ENCODE measurements at regions not wholly inside any gene's neighbourhood (a gene's known extent, or its start where the extent isn't known, plus 50 kb on each side); places are given as distances from the start of the nearest gene placed in this dataset.
"Not testable (repeated sequence)": the region's sequence is repeated elsewhere in the genome, so short reads cannot be mapped to it uniquely, and the experiment has no call there.

DNA sequence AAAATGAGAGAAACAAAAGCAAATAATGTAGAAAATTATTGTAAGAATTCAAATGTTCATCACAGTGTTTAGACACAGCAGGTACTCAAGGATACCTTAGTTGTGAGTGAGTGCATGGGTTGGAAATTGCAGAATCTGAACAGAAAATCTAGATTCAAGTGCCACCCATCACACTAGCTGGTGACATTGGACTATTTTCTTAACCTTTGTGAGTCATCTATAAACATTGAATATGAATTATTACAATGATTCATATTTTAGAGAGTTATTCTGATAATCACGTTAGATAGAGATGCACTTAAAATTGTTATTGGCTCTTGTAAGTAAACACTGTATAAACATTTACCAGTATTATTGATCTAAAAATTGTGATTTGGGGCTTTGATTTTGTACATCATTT is 1113.1 kb downstream of the STIM2 start:
- TF ChIP-seq, protein P1, sequence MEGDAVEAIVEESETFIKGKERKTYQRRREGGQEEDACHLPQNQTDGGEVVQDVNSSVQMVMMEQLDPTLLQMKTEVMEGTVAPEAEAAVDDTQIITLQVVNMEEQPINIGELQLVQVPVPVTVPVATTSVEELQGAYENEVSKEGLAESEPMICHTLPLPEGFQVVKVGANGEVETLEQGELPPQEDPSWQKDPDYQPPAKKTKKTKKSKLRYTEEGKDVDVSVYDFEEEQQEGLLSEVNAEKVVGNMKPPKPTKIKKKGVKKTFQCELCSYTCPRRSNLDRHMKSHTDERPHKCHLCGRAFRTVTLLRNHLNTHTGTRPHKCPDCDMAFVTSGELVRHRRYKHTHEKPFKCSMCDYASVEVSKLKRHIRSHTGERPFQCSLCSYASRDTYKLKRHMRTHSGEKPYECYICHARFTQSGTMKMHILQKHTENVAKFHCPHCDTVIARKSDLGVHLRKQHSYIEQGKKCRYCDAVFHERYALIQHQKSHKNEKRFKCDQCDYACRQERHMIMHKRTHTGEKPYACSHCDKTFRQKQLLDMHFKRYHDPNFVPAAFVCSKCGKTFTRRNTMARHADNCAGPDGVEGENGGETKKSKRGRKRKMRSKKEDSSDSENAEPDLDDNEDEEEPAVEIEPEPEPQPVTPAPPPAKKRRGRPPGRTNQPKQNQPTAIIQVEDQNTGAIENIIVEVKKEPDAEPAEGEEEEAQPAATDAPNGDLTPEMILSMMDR (IDR thresholded peaks at IDR 0.05), result no peak
- H3K4me1 ChIP-seq (ENCODE audit: low read depth), result no peaks in the 10 kb centered on the region
- H3K4me3 ChIP-seq, result no peak overlapping the region
- ATAC-seq, result no peak
- intact Hi-C loops (cut with DNase I, micrococcal nuclease), result no loop called here
- DNase-seq, result no peak
- H3K9me3 ChIP-seq, result no peaks in the 10 kb centered on the region
- H3K36me3 ChIP-seq (ENCODE audit: low read depth), result no peaks in the 10 kb centered on the region

DNA sequence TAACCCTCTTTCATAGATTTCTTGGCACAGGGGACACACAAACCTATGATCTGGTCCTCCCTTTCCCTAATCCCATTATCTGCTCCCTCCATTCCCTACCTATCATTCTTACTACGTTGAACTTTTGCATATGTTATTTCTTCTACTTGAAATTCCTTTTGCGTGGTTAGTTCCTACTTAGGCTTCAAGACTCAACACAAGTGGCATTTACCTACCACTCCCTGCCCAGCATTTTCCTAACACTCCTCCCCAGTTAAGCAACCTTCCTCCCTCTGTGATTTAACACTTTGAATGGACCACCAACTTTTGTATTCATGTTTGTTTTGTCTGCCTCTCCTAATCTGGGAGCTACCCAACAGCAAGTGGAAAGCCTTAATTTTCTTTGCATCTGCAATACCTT is 1113.7 kb downstream of the STIM2 start:
- intact Hi-C loops (cut with DNase I, micrococcal nuclease), result no loop called here
- Histone ChIP-seq H3K36me3 (ENCODE audit: low read depth) (no peaks in the 10 kb centered on the region), H3K4me3 (no peak overlapping the region), H3K4me1 (ENCODE audit: low read depth) (no peaks in the 10 kb centered on the region), H3K9me3 (no peaks in the 10 kb centered on the region)
- DNase-seq (no peak), ATAC-seq (no peak)
- TF ChIP-seq, protein P1 (IDR thresholded peaks at IDR 0.05), result no peak

DNA sequence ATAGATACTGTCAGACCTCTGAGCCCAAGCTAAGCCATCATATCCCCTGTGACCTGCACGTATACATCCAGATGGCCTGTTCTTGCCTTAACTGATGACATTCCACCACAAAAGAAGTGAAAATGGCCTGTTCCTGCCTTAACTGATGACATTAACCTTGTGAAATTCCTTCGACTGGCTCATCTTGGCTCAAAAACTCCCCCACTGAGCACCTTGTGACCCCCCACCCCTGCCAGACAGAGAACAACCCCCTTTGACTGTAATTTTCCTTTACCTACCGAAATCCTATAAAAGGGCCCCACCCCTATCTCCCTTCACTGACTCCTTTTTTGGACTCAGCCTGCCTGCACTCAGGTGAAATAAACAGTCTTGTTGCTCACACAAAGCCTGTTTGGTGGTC is 1114.2 kb downstream of the STIM2 start:
- H3K4me3 ChIP-seq; H3K36me3 ChIP-seq (ENCODE audit: low read depth); H3K4me1 ChIP-seq (ENCODE audit: low read depth); DNase-seq; H3K9me3 ChIP-seq; ATAC-seq; intact Hi-C loops (cut with DNase I, micrococcal nuclease): not testable (repeated sequence)

DNA sequence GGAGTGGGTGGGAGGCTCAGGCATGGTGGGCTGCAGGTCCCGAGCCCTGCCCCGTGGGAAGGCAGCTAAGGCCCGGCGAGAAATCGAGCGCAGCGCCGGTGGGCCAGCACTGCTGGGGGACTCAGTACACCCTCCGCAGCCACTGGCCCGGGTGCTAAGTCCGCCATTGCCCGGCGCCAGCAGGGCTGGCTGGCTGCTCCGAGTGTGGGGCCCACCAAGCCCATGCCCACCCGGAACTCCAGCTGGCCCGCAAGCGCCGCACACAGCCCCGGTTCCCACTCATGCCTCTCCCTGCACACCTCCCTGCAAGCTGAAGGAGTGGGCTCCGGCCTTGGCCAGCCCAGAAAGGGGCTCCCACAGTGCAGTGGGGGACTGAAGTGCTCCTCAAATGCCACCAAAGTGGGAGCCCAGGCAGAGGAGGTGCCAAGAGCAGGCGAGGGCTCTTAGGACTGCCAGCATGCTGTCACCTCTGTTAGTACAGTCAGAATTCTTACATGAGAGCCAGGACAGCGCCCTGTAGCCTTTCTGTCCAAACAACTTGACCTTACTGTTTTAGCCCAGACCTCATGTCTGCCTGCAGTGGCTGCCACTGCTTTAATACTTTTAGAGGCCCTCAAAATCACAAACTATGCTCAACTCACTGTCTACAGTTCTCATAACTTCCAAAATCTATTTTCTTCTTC is 1117.9 kb downstream of the STIM2 start:
- H3K36me3 ChIP-seq (ENCODE audit: low read depth); intact Hi-C loops (cut with DNase I, micrococcal nuclease); DNase-seq; ATAC-seq; H3K4me1 ChIP-seq (ENCODE audit: low read depth); H3K4me3 ChIP-seq; H3K9me3 ChIP-seq: not testable (repeated sequence)

DNA sequence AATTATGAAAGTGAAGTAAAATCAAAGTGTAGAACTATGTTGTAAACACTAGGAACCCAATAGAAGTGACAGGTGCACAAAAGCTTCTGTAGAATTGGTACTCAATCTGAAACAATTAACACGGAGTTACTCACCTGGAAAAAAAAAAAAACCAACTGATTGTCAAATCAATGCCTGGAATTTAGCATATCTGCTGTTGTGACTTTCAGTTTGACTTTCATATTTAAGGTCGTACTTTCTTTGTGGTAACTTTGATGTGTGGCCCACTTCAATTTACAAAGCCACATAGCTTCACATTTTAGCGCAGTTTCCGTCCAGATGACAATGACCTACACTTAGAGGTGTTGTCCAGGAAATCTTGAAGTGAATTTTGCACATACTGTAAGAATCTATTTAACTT is 1124.9 kb downstream of the STIM2 start:
- no peak for ATAC-seq
- no peak for DNase-seq
- Histone ChIP-seq H3K9me3 (peaks cover 2% of the 10 kb centered on the region), H3K4me3 (no peak overlapping the region), H3K4me1 (ENCODE audit: low read depth) (no peaks in the 10 kb centered on the region), H3K36me3 (ENCODE audit: low read depth) (no peaks in the 10 kb centered on the region)
- intact Hi-C loops (cut with DNase I, micrococcal nuclease), result no loop called here
- TF ChIP-seq, protein P1 (IDR thresholded peaks at IDR 0.05), result no peak

DNA sequence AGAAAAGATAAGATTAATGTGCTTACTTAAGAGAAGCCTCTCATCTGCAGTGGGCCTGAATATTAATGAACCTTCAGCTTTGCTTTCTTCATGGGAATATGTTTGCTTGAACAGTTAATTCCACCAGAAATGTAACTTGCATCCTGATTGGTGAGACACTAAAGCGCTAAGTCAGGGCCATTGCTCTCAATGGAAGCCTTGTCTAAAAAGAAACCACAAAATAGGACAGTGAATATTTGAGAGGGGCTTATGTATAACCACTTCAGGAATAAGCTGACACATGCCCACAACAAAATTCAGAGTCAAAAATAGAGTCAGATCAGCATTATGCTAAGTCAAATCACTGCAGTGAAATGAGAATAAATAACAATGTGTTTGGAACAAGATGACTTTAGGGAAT is 1125.8 kb downstream of the STIM2 start:
- no peak overlapping the region for H3K4me3 ChIP-seq
- no peaks in the 10 kb centered on the region for H3K36me3 ChIP-seq (ENCODE audit: low read depth)
- TF ChIP-seq, protein P1 (IDR thresholded peaks at IDR 0.05), result no peak
- intact Hi-C loops (cut with DNase I, micrococcal nuclease), result no loop called here
- ATAC-seq (no peak), DNase-seq (no peak)
- no peaks in the 10 kb centered on the region for H3K4me1 ChIP-seq (ENCODE audit: low read depth)
- H3K9me3 ChIP-seq, result peaks cover 2% of the 10 kb centered on the region

DNA sequence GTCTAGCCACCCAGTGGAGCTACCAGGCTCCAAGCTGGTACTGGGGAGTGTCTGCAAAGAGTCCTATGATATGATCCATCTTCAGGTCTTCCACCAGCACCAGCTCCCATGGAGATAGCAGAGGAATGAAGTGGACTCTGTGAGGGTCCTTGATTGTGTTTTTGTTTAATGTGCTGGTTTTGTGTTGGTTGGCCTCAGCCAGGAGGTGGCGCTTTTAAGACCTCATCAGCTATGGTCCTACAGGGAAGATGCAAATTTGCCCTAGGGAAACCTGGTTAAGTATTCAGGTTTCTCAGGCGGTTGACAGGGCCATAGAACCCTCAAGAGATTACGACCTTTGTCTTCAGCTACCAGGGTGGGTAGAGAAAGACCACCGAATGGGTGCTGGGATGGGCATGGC is 1141.1 kb downstream of the STIM2 start:
- no peak for ATAC-seq
- intact Hi-C loops (cut with DNase I, micrococcal nuclease), result no loop called here
- Histone ChIP-seq H3K4me1 (ENCODE audit: low read depth) (no peaks in the 10 kb centered on the region), H3K36me3 (ENCODE audit: low read depth) (no peaks in the 10 kb centered on the region), H3K4me3 (no peak overlapping the region), H3K9me3 (peaks cover 2% of the 10 kb centered on the region)
- DNase-seq, result no peak
- TF ChIP-seq, protein P1 (IDR thresholded peaks at IDR 0.05), result no peak

Measured in mucosa of descending colon (tissue), 3 donors.